ENCODE measurements at regions not wholly inside any gene's neighbourhood (a gene's known extent, or its start where the extent isn't known, plus 50 kb on each side); places are given as distances from the start of the nearest gene placed in this dataset.

DNA sequence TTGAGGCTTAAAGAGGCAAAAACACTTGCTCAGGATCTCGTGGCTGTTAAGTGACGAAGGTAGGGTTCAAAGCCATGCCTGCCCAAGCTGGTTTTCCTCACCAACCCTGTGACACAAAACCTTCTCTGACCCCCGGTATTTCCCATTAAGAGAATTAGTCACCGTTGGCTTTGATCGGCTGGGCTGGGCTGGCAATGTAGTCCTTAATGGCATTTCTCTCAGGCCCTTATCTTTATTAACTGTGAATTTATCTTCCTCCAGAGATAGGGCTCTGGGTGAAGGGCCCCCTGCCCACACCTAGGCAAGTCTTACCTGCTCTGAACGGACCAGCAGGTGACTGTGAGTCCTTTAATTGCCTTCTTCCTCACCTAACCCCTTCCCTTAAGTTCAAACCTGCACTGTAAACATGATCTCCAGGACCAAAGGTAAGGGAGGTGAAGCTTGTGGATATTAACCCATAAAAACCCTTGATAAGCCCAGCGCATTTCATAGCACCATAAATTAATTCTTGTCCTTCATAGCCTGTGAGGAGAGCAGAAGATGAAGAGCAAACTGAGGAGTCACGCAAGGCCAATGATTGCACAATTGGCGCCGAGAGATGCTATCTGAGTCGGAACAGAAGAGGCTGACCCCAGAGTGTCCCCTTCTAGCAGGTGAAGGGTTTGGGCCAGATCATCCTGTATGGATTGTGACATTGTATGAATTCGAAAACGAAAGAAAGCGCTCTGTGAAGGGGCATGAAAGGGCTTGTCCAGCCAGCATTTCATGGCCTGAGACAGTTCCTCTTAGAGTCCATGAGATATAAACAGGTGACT, 790.8 kb upstream of the TBX3 start:
- DNase-seq (ENCODE audit: low read depth in 4 of 4, low spot score in 3 of 4), result no peak

DNA sequence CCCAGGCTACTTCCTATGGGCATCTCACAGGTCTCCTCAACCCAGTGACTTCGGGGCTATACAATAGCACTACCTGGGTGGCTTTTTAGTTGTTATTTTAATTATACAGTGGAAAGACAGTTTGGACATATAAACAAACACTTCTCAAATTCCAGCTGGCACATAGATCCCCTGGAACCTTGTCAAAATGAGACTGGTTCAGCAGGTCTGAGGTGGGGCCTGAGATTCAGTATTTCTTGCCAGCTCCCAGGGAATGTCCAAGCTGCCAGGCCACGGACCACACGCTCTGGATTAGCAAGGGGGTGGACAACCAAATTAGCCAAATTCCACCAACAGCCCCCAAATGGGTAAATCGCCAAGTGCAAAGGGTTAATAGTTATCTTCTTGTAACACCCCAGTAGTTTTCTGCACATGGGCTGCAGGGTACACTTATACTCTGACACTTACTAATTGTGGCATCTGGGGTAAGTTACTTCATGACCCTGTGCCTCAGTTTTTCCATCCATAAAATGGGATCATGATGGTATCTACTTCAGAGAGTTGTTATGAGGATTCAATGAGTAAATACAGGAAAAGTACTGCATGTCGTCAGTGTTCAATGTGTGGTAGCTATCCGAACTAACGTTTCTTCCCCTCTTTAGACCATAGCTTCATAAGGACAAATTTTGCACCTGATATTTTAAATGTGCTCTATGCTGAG, 789.4 kb upstream of the TBX3 start:
- no peak for DNase-seq (ENCODE audit: low read depth in 4 of 4, low spot score in 3 of 4)

DNA sequence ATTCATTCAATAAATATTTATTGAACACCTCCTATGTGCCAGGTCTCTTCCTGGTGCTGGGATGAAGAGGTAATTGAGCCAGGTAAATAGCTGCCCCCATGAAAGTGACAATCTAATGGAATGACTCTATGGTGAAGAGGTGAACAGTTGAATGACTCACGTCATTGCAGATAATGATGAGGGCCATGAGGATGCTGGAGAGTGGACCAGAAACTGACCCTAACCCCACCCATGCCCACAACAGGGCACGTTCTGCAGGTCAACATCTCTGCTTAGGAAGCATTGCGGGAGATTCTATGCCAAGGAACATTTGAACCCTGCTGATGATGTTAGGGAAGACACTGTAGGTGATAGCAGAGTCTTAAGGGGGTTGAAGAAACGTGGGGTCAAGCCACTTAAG, 788.9 kb upstream of the TBX3 start:
- no peak for DNase-seq (ENCODE audit: low read depth in 4 of 4, low spot score in 3 of 4)

DNA sequence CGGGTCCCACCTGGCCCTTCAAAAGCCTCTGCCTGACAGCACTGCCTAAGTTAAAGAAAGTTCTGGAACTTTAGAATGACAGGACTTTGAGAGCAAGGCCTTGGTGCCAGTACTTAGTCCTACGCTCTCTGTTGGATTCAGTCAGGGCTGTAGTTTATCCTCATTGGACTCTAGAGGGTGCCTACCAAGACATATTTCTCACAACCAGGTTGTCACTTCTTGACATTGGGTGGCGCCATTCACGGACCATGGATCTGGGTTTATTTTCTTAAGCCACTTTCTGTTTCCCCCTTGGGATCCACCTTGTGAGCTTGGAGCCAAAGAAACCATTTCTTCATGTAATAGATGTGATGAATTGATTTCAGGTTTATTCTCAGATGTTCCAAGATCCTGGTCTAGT, 787.0 kb upstream of the TBX3 start:
- no peak for DNase-seq (ENCODE audit: low read depth in 4 of 4, low spot score in 3 of 4)

DNA sequence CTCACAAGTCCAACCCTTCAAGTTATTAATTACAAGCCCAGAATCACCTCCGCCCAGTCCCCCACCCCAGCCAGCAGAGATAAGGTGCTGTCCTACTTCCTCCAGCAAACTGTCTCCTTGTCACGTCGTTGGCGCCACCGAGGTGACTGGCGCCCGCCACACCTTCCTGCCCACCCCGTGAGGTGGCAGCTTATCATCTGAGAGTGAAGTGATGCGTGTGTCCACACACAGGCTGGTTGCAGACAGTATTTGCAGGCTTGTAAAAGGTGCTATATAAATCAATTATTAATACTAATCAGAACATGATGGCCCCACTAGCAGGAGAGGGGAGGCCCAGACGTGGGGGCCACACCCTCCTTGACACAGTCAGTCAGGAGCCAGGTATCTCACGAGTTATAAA, 786.6 kb upstream of the TBX3 start:
- DNase-seq (ENCODE audit: low read depth in 4 of 4, low spot score in 3 of 4), result no peak

DNA sequence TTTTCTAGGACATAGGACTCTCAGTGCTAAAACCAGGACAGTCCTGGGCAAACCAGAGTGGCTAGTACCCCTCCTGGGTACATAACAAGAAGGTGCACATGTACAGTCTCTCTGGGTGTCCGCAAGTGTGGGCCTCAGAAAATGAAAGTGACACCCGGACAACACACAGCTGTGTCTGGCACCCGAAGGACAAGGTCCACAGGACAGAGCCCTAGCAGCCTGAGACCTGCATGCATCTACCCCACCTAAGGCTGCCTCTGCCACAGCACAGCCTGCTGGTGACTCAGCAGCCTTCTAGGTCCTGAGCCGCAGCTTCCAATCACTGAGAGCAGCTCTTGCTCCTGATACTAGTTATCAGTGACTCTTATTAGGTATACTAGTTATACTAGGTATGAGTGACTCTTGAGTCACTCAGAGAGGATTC, 784.1 kb upstream of the TBX3 start:
- DNase-seq (ENCODE audit: low read depth in 4 of 4, low spot score in 3 of 4), result no peak

DNA sequence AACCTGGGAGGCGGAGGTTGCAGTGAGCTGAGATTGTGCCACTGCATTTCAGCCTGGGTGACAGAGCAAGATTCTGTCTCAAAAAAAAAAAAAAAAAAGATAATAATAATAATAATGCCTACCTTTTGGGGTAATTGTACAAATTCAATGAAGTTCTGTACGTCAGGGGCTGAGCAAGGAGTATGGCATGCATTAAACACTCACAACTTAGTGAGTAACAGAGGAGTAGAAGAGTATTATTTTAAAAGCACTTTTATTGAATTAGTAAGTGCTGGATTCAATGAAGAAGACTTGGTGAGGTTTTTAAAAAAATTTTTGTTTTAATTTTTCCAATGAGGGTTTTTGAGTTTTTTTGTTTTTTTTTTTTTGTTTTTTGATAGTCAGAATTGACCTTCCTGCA, 783.6 kb upstream of the TBX3 start:
- DNase-seq (ENCODE audit: low read depth in 4 of 4, low spot score in 3 of 4), result no peak

DNA sequence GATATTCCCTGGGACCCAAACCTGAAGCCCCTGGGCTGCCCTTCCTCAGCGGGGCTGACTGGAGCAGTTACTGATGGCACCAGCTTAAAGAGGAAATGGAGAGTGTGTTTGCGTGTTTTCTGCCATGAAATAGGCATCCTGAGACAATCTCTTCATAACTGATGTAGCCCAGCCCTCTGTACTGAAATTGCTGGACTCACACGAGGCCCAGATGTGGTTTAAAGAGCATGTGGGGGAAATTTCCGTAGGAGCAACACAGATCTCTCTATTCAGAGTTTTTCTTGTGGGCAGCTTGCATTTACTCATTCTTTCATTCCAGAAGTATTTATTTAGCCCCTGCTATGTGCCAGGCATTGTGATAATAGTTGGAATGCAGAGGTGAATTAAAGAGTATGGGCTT, 782.1 kb upstream of the TBX3 start:
- no peak for DNase-seq (ENCODE audit: low read depth in 4 of 4, low spot score in 3 of 4)

DNA sequence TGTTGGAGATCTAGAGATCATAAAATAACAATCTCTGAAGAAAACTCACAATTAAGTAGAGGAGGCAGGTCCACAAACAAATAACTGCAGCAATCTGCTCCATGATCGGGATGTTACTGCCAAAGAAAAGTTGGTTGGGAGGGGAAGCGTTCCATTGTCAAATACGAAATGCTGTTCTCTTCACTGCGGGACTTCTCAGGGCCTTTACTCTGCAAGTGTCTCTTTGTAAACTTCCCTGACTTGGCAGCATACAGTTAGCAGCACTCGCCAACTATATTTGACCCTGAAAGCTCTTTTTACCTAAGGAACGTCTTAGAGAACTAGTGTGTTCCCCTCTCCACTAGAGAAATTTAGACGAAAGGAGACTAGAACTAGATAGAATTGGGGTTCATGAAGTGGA, 780.7 kb upstream of the TBX3 start:
- DNase-seq (ENCODE audit: low read depth in 4 of 4, low spot score in 3 of 4), result no peak

DNA sequence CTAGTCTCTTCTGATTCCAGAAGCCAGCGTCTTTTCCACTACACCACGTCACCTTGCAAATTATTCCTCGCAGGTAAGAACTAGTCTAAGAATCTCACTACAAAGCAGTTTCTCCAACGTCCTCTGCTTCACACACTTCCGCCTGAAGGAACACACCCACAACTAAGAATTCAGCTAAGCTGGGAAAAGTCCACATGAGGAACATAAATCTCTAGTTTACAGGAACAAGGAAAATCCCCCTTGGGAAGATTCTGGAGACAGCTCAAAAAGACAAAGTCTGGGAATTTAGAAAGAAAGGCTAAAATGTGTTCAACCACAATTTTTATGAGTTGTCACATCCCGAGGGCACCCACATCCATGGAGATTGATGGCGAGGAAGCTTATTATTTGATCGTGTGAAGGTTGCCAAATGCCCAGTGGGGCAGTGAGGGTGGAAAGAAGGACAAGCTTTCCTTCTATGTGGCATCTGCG, 780.2 kb upstream of the TBX3 start:
- no peak for DNase-seq (ENCODE audit: low read depth in 4 of 4, low spot score in 3 of 4)

DNA sequence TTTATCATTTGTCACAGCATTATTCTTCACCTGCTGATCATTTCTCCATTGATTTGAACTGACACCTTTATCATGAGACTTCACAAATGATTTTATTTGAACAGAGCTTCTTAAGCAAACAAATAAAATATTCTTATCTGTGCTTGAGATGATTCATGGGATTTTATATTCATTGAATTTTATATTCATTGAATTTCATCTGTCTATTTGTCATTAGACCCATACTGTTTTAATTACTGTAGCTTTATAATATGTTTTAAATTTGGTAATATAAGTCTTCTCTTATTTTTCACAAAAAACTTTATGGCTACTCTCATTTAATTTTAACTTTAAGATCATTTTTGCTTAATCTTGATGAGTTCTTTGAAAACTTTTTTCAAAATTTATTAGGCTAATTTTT, 777.4 kb upstream of the TBX3 start:
- no peak for DNase-seq (ENCODE audit: low read depth in 4 of 4, low spot score in 3 of 4)

DNA sequence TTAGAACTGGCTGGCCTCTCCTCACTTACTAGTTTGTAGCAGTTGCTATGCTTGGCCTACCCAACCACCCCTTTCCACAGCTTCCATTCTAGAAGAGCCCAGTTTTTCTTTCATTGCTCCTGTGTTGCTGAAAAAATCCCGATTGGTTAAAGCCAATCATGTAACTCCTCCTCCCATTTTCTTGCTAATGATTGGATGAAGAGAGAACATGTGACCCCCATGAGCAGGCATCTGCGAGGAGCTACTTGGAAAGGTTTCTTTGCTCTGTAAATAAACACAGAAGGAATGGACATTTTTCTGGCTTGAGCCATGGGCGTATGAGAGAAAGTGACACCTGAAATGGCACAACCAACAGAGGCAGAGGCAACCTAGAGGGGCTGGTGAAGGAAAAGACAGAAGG, 773.8 kb upstream of the TBX3 start:
- no peak for DNase-seq (ENCODE audit: low read depth in 4 of 4, low spot score in 3 of 4)

DNA sequence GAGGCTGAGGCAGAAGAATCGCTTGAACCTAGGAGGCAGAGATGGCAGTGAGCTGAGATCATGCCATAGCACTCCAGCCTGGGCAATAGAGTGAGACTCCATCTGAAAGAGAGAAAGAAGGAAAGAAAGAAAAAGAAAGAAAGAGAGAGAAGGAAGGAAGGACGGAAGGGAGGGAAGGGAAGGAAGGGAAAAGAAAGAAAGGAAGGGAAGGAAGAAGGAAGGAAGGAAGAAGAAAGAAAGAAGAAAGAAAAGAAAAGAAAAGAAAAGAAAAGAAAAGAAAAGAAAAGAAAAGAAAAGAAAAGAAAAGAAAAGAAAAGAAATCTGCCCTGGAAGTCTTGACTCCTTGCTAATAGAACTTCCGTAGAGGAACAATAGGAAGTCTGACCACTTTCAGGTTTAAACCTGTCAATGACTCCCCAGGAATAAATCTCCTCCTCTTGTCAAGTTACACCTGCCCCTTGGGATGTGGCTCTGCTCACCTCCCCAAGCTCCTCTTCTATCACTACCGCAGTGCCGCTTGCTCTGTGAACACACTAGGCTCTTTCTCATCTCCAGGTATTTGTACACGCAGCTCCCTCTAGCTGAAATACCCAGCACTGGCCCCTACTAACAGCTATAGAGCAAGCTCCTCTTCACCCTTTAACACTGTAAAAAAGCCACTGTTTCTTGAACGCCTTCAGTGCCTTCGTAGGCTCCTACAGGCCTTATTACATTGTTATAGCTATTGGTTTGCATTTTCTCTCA, 773.1 kb upstream of the TBX3 start:
- no peak for DNase-seq (ENCODE audit: low read depth in 4 of 4, low spot score in 3 of 4)

DNA sequence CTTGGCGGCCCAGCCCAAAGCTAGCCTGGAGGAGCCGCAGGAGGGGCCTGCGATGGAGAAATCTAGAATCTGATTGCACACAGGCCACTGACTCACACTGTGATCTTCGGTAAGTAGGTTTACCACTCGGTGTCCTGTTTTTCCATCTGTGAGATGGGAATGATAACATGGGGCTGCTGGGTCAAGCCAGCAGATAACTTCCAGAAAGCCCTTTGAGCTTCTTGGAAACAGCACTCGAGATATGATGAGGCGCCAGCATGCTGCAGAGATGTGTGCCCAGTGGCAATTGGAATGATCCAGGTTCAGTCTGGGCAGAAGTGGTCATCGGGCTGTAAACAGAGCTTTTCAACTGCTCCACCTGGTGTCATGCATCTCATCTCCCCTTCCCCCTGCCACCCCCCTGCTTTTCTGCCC, 771.3 kb upstream of the TBX3 start:
- no peak for DNase-seq (ENCODE audit: low read depth in 4 of 4, low spot score in 3 of 4)

DNA sequence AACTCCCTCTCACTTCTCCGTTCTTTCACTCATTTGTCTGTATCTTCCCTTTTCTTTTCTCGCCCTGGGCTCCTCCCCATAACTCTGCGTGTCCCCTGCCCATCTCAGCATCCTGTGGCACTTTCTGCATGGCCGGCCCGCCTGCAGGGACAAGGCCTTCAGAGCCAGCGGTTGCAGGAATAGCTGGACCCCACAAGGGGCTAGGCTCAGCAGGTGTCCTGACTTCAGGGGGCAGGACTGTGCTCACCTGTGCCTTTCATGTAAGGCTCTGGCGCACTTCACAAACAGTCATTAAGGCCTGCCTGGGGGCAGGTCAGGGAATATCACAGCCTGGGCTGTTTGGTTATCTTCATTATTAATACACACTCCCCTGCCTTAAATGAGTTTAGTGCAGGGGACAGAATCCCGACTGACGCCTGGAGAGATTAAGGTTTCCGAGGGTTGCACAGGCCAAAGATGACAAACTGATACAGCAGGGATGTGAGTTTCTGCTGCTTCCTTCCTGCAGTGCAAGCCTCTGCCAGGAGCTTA, 768.8 kb upstream of the TBX3 start:
- DNase-seq (ENCODE audit: low read depth in 4 of 4, low spot score in 3 of 4), result no peak

DNA sequence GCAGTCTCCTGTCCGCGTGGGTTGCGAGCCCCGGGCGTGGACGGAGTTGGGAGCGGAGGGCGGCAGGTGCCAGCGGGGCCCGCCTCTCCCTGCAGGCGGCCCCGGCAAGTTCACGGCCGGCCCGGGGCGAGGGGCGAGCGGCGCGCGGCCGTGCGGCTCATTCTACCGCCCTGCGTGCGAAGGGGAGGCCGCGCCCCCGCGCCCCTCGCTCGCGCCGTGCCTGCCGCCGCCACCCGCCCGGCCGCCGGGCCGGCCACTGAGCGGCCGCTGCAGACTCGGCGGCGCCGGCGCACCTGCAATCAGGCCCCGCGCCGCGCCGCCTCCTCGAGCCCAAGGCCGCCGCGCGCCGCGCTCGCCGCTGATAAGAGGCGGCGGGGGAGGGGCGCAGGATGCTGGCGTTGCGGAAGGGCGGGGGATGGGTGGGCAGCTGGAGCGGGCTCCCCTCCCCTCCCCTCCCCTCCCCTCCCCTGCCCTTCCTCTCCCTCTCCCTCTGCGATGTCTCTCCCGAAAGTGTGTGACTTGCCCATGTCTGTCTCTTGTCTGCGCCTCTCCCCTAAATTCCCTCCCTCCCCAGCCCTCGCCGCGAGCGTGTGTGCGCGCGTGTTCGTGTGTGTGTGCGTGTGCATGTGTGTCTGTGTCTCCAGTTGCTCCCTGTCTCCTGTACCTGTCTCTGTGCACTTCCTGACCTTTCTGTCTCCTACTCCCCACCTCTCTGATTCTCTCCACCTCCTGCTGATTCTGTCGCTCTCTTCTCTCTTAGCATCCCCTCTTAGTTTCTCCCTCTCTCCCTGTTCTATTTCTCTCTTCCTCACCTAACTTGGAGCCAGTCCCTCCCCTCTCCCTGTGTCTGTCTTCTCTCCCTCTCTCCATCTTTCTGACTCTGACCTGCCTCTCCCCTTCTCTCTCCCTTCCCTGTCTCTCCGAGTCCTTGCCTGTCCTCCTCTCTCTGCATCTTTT, 768.1 kb upstream of the TBX3 start:
- peak in 2 of 4 donors; percentile 36 to 47 for DNase-seq (ENCODE audit: low read depth in 4 of 4, low spot score in 3 of 4)

DNA sequence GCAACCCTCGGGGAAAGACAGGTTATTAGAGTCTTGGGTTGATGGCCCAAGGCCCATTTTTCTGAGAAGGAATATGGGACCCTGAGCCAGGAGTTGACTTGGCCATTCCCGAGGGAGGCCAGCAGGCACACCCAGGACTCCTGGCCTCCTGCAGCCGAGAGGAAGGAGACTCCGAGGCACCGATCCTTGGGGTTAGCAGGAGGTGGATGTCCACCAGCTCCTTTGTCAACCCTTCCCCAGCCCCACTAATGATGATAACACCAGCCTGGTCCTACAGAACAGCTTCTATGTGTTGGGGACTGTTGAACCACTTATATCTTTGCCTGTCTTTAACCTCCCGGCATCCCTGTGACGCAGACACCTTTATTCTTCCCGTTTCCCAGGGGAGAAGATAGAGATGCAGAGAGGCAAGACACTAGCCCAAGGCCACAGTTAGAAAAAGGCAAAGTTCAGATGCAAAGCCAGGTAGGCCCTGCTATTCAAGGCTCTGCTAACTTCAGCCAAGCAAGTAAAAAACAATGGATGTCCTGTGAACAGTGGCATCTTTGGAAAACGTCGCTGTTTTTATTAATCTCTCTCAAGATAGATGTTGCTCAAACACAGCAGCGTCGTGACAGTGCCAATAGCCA, 767.3 kb upstream of the TBX3 start:
- DNase-seq (ENCODE audit: low read depth in 4 of 4, low spot score in 3 of 4), result no peak

DNA sequence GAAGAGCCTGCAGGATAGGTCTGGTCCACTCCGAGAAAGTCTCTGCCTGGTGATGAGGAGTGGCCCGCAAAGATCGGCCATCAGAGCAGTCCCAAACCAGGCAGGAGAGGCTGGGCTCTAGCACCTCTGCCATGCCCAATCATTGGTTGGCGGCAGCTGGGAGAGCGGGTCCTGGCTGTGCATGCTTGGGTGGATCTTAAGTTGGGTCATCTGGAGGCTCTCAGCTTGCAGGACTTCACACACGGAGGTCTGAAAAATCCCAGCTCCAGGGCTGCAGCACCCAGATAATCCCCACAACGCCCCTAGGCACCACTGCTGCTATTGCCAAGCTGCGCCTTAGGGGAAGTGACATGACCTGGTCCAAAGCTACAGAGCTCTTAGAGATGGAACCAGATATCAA, 766.7 kb upstream of the TBX3 start:
- no peak for DNase-seq (ENCODE audit: low read depth in 4 of 4, low spot score in 3 of 4)

DNA sequence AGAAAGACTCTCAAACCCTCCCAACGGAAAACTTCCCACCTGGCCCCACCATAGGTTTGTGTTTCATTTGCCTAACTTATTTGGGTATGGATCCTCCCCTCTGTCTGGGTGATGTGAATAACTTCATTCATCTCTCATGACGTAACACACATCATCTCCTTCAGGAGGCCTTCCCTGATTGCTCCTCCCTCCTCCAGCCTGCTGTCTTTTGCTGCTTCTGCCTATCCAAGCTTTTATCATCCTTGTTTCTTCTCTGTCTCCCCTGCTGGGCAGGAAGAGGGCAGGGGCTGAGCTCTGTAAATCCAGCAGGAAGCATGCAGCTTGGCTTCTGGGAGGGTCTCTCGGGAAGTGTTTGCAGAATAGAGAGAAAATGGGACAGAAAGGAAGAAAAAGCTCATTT, 766.0 kb upstream of the TBX3 start:
- DNase-seq (ENCODE audit: low read depth in 4 of 4, low spot score in 3 of 4), result no peak

DNA sequence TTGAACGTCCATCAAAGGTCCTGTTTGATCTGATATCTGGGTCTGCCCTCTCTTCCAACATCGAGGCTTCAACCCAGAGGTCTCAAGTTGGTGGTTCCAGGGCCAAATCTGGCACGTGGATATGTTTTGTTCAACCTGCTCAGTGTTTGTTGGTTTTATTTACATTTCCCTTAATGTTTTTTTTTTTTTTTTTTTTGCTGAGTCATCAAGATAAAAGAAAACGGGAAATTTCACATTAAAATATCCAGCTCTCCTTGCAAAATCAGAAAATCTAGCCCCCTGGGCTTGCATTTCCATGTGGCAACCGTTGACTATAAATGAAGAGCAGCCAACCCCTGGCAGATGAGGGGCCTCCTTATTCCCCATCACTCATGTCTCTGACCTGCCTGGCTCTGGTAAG, 765.6 kb upstream of the TBX3 start:
- no peak for DNase-seq (ENCODE audit: low read depth in 4 of 4, low spot score in 3 of 4)
